GM19238 (cell line): ENCODE measurements at regions not wholly inside any gene's neighbourhood (a gene's known extent, or its start where the extent isn't known, plus 50 kb on each side); places are given as distances from the start of the nearest gene placed in this dataset.
"Not testable (repeated sequence)": the region's sequence is repeated elsewhere in the genome, so short reads cannot be mapped to it uniquely, and the experiment has no call there.

Source experiments
- DNase-seq: peaks from one replicate; pipeline ENCODE4 v3.0.0; 2011; ENCODE audit warnings: low spot score; ENCODE audit not compliant: insufficient read length

GRCh38 chr17:445839-446238 is 93.2 kb upstream of the RPH3AL start, which contains the start of gene RFLNB:
TSS of gene RFLNB (minus strand) at chr17:445939.
- DNase-seq = not testable (repeated sequence)

- no peak for DNase-seq
Measured at GRCh38 chr17:444879-445454, 92.4 kb upstream of the RPH3AL start.

GRCh38 chr17:443109-443508 is 90.5 kb upstream of the RPH3AL start:
- DNase-seq = no peak

GRCh38 chr17:441155-441950 is 88.7 kb upstream of the RPH3AL start:
- DNase-seq = no peak

GRCh38 chr17:438191-438590 is 85.6 kb upstream of the RPH3AL start:
- DNase-seq = no peak

- DNase-seq = no peak
Measured at GRCh38 chr17:437545-437944, 84.9 kb upstream of the RPH3AL start.

GRCh38 chr17:436571-436970 is 84.0 kb upstream of the RPH3AL start:
- DNase-seq = no peak

DNA sequence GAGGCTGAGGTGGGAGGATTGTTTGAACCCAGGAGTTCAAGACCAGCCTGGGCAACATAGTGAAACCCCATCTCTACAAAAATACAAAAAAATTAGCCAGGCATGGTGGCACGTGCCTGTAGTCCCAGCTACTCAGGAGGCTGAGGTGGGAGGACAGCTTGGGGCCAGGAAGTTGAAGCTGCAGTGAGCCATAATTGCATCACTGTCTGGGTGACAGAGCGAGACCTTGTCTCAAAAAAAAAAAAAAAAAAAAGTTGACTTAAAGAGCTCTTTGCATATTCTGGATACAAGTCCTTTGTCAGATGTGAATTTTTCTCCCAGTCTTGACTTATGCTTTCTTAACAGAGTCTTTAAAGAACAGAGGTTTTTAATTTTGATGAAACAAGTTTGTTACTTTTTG is 79.9 kb upstream of the RPH3AL start:
- not testable (repeated sequence) for DNase-seq

- DNase-seq = no peak
Measured at GRCh38 chr17:431494-431893, 78.9 kb upstream of the RPH3AL start.

DNA sequence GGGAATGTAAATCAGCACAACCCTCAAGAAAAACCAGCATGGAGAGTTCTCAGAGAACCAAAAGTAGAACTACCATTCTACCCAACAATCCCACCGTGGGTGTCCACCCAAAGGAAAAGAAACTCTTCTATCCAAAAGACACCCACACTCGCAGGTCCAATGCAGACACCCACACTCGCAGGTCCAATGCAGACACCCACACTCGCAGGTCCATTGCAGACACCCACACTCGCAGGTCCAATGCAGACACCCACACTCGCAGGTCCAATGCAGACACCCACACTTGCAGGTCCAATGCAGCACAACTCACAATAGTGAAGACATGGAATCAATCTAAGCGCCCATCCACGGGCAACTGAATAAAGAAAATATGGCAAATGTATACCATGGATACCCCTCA is 77.0 kb upstream of the RPH3AL start:
- DNase-seq = no peak

DNA sequence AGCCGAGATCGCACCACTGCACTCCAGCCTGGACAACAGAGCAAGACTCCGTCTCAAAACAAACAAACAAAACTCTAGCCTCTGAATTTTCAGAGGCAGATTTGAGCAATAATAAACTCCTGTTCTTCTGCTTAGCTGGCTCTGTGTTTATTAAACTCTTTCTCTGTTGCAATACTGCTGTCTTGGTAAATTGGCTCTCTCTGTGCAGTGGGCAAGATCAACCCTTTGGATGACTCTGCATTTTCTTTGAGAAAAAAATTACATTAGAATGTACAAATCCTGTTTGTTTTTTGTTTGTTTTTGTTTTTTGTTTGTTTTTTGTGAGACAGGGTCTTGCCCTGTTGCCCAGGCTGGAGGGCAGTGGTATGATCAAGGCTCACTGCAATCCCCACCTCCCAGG is 75.8 kb upstream of the RPH3AL start:
- no peak for DNase-seq

DNA sequence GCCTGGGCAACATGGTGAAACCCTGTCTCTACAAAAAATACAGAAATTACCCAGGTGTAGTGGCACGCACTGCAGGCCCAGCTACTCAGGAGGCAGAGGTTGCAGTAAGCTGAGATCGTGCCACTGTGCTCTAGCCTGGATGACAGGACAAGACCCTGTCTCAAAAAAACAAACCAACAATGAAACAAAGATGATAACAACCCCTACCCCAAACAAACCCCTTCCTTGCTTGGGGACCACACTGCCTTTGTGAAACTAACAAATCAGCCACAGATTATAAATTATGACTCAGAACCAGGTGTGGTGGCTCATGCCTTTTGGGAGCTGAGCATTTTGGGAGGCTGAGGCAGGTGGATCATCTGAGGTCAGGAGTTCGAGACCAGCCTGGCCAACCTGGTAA is 75.3 kb upstream of the RPH3AL start:
- DNase-seq = no peak

DNA sequence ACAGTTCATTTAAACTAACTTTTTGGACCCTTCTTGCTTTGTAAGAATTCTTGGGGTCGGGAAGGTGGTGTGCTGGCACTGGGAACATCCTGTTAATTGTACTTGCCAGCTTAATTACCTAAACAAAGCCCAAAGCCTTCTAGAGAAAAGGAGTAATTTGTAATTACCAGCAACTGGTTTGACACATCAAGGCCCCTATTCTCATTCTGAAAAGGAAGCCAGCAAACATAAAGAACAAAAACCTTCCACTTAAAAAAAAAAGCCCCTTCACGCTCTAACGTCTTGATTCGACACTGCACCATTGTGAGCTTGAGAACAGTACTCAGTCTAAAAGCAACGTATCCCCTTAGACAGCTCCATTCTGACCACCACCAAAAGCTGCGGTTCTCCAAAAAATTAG is 74.7 kb upstream of the RPH3AL start:
- DNase-seq = no peak

DNA sequence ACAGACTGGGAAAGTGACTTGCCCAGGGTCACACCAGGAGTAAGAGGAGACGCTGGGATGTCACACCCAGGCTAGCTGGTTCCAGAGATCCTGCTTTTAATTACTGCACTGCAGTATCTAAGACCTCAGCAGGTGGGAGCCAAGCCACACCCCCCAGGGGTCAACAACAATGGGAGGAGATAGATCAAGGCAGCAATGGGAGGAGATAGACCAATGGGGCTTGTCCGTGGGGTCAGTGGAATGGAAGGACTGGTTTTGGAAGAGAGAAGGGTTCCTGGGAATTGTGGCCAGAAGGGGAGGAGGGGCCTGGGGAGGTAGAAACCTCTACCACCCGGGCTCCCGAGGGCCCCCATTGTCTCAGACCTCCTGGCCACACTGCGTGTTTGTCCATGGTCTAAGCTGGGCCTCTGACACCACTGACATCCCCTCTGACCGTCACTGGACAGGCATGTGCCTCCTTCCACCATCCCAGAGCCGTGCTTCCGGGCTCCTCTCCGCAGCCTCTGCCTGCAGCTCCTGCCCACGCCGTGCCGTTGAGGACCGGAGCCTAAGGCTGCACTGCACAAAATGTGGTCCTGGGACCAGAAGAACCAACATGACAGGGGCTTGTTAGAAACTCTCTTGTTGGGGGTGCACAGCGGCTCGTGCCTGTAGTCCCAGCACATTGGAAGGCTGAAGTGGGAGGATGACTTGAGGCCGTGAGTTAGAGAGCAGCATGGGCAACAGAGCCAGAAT is 69.8 kb upstream of the RPH3AL start:
- no peak for DNase-seq

DNA sequence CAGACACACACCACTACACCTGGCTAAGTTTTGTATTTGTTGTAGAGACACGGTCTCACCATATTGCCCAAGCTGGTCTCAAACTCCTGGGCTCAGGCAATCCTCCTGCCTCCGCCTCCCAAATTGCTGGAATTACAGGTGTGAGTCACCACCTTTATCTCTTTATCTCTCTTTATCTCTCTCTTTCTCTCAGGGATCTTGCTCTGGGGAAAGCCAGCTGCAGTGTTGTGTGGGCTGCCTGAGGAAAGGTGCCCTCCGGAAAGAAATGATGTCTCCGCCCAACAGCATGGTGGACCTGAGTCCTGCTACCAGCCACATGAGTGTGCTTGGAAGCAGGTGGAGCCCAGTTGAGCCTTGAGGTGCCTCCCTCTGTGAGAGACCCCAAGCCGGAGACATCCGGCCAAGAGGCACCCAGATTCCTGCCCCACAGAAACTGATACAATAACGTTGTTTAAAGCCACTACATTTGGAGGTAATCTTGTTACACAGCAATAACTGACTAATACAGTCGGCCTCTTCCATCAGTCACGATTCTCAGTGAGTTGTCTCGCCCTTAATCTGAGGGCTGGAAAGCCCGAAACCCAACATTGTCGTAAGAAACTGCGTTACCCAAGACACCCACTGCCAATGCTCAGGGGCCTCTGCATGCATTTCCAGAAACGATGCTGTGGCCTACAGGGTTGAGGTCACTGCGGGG is 68.0 kb upstream of the RPH3AL start:
- no peak for DNase-seq

GRCh38 chr17:419073-419735 is 66.6 kb upstream of the RPH3AL start:
- DNase-seq = no peak

DNA sequence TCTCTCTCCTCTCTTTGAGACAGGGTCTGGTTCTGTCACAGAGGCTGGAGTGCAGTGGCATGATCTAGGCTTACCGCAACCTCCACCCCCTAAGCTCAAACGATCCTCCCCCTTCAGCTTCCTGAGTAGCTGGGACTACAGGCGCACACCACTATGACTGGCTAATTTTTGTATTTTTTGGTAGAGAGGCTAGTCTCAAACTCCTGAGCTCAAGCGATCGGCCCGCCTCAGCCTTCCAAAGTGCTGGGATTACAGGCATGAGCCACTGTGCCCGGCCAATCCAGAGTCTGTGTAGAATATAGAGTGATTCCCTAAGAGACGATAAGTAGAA is 65.8 kb upstream of the RPH3AL start:
- no peak for DNase-seq

- no peak for DNase-seq
Measured at GRCh38 chr17:417691-418420, 65.2 kb upstream of the RPH3AL start.

DNA sequence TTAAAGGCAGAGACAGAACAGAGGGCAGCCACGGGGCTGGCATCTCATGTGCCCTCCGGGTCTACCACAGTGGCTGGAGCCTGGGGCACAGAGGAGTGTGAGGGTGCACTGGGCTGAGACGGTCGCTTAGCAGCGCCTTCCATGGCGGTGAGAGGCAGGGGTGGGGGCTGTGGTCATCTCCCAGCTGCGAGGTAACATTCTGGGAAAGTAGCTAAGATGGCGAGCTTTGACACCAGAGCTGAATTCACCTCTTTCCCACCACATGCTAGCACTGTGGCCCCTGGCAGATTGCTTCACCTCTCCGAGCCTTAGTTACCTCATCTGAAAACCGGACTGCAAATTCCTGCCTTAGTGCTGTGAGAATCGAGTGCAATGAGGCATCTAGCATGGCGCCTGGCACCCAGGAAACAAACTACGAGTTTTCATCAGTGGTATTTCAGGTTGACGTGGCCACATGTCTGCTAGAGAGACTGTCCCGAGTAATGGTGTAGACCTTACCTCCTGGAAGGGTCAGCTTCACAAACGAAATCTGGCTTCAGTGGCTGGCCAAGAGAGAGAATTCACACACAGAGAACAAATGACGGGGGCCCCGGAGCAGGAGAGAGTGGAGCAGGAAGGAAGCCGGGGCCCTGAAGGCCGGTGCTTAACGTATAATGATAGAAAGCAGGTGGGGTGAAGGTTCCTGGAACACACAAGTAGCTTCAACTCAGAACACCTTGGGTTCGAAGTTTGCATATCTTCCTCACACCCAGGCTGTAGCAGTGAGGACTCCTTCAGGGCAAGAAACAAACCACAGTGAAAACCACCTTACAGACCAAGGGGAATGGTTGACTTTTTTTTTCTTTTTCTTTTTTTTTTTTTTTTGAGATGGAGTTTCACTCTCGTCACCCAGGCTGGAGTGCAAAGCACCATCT is 63.9 kb upstream of the RPH3AL start:
- DNase-seq = peak; percentile 36
